Prostate gland (tissue), 2 donors: ENCODE measurements at regions not wholly inside any gene's neighbourhood (a gene's known extent, or its start where the extent isn't known, plus 50 kb on each side); places are given as distances from the start of the nearest gene placed in this dataset.

ENCODE experiments used
- DNase-seq: peaks from one replicate; pipeline ENCODE4 v3.0.0-alpha.2; 2019; ENCODE audit warnings: low spot score
- H3K27ac ChIP-seq, 2 donors: fragments of 200-600 bp; sonication (generic); 2 replicates each; pipeline ENCODE4 v1.5.1; 2017 to 2019
- H3K27me3 ChIP-seq: fragments of 200-600 bp; sonication (generic); replicated peaks from 2 replicates; pipeline ENCODE4 v1.5.1; 2019; ENCODE audit not compliant: insufficient read depth
- H3K36me3 ChIP-seq, 2 donors: fragments of 200-600 bp; sonication (generic); 1 replicate in 1 of 2; 2 replicates in 1 of 2; pipeline versions ENCODE4 v1.5.1 to v1.8.1; 2017 to 2019
- H3K4me1 ChIP-seq: fragments of 200-600 bp; sonication (generic); replicated peaks from 2 replicates; pipeline ENCODE4 v1.5.1; 2019
- H3K4me3 ChIP-seq, 2 donors: fragments of 200-600 bp; sonication (generic); 2 replicates each; pipeline ENCODE4 v1.5.1; 2017 to 2019
- H3K9me3 ChIP-seq: fragments of 200-600 bp; sonication (generic); 2 replicates; pipeline ENCODE4 v1.5.1; 2017
- CTCF ChIP-seq, 4 experiments: fragments of 200-600 bp in 2 of 4; fragments of 450-650 bp in 2 of 4; sonication (generic) in 2 of 4; IDR thresholded peaks; 1 replicate in 3 of 4; 2 replicates in 1 of 4; pipeline ENCODE4 v1.5.1; 2016 to 2019; ENCODE audit warnings: antibody characterized with exemption in 4 of 4, mild to moderate bottlenecking in 2 of 4, moderate library complexity in 2 of 4
- POLR2A ChIP-seq: fragments of 450-650 bp; IDR thresholded peaks from one replicate; pipeline ENCODE4 v1.6.1; 2016; ENCODE audit warnings: antibody characterized with exemption, mild to moderate bottlenecking
- POLR2AphosphoS5 ChIP-seq: sonication (generic); formaldehyde crosslinking; IDR thresholded peaks from one replicate; pipeline ENCODE4 v1.6.1; 2017; ENCODE audit warnings: antibody characterized with exemption
- WGBS: methylation state at CpG from one replicate; pipeline ENCODE4 v1.1.5; 2018; 5-methylcytosine and 5-hydroxymethylcytosine counted together
- intact Hi-C: fragments of 100-400 bp; cut with DNase I; formaldehyde crosslinking; loops from one replicate; pipeline ENCODE4 v1.14.2; 2022

GRCh38 chr2:194252127-194252526, 1404.9 kb upstream of the SLC39A10 start:
- no peaks in the 10 kb centered on the region for H3K4me1 ChIP-seq
- intact Hi-C loops: no loop called here
- no peaks in the 10 kb centered on the region for H3K27me3 ChIP-seq
- TF ChIP-seq POLR2A (no peak), POLR2AphosphoS5 (no peak), CTCF (IDR thresholded peaks at IDR 0.05) (no peak)
- no peak overlapping the region for H3K4me3 ChIP-seq
- WGBS: 36% methylated on average over 2 of the region's 2 CpGs
- no peaks in the 10 kb centered on the region for H3K9me3 ChIP-seq
- H3K27ac ChIP-seq: no peak overlapping the region
- no peaks in the 10 kb centered on the region for H3K36me3 ChIP-seq
- DNase-seq: no peak

- H3K4me1 ChIP-seq: no peaks in the 10 kb centered on the region
- H3K36me3 ChIP-seq: no peaks in the 10 kb centered on the region
- H3K27ac ChIP-seq: no peak overlapping the region
- 63% methylated on average over 3 of the region's 3 CpGs for WGBS
- TF ChIP-seq POLR2A: no peak
- no peak for TF ChIP-seq CTCF (IDR thresholded peaks at IDR 0.05)
- TF ChIP-seq POLR2AphosphoS5: no peak
- no peak overlapping the region for H3K4me3 ChIP-seq
- no peaks in the 10 kb centered on the region for H3K27me3 ChIP-seq
- DNase-seq: no peak
- no peaks in the 10 kb centered on the region for H3K9me3 ChIP-seq
- intact Hi-C loops: no loop called here
These were observed 1424.4 kb upstream of the SLC39A10 start for GRCh38 chr2:194232600-194232999.

- H3K36me3 ChIP-seq: no peaks in the 10 kb centered on the region
- intact Hi-C loops: no loop called here
- DNase-seq: no peak
- H3K4me1 ChIP-seq: no peaks in the 10 kb centered on the region
- H3K27me3 ChIP-seq: no peaks in the 10 kb centered on the region
- 26% methylated on average over 1 of the region's 1 CpG for WGBS
- H3K27ac ChIP-seq: no peak overlapping the region
- no peak overlapping the region for H3K4me3 ChIP-seq
- H3K9me3 ChIP-seq: no peaks in the 10 kb centered on the region
- TF ChIP-seq POLR2A: no peak
- TF ChIP-seq POLR2AphosphoS5: no peak
- TF ChIP-seq CTCF (IDR thresholded peaks at IDR 0.05): no peak
These were observed 1433.8 kb upstream of the SLC39A10 start for GRCh38 chr2:194223218-194223617.

- Histone ChIP-seq H3K9me3 (no peaks in the 10 kb centered on the region), H3K27me3 (no peaks in the 10 kb centered on the region), H3K4me1 (no peaks in the 10 kb centered on the region), H3K27ac (no peak overlapping the region), H3K4me3 (no peak overlapping the region), H3K36me3 (no peaks in the 10 kb centered on the region)
- TF ChIP-seq POLR2A (no peak), CTCF (IDR thresholded peaks at IDR 0.05) (no peak), POLR2AphosphoS5 (no peak)
- intact Hi-C loops: no loop called here
- no peak for DNase-seq
These were observed 1442.8 kb upstream of the SLC39A10 start for GRCh38 chr2:194214192-194214591.

GRCh38 chr2:194205568-194206227, 1451.3 kb upstream of the SLC39A10 start:
- 85% methylated on average over 5 of the region's 5 CpGs for WGBS
- DNase-seq: no peak
- Histone ChIP-seq H3K27ac (no peak overlapping the region), H3K36me3 (no peaks in the 10 kb centered on the region), H3K9me3 (no peaks in the 10 kb centered on the region), H3K27me3 (no peaks in the 10 kb centered on the region), H3K4me3 (no peak overlapping the region), H3K4me1 (no peaks in the 10 kb centered on the region)
- intact Hi-C loops: no loop called here
- TF ChIP-seq POLR2A (no peak), CTCF (IDR thresholded peaks at IDR 0.05) (no peak), POLR2AphosphoS5 (no peak)
